ENCODE measurements at regions not wholly inside any gene's neighbourhood (a gene's known extent, or its start where the extent isn't known, plus 50 kb on each side); places are given as distances from the start of the nearest gene placed in this dataset.
"Not testable (repeated sequence)": the region's sequence is repeated elsewhere in the genome, so short reads cannot be mapped to it uniquely, and the experiment has no call there.

DNA sequence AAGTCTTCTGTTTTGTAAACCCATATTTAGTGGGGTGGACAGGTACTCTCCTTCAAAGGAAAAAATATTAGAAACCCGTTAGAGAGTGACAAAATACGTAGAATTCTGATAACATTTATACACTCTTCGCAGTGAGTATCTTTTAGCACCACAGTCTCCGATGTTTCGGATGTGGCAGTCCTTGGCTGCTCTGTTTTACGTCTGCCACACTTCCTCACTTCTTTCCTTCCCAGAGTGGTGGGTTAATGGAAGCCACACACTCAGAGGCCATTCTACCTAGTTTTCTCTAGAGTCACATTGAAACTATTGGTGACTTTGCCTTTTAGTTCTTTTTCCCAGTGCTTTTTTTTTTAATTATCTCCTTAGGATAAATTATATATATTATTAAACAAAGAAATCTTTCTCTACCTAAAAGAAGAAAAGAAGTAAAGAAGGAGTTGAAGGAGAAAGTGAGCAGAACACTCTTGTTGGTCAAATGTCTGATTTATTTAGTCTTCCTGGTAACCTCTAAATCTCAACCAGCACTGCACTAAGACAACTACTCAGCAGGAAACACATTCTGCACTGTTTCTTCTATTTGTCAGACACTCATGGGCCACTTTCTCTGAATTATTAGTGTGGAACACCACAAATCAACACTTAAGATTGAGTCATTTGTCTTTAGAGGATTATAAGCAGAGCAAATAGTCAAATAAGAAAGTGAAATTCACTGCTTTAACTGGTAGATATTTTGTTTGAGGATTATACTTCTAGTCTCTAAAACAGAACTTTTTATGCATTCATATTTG lies 451.3 kb upstream of the TMEFF2 start:
- no peak for DNase-seq (ENCODE audit: low spot score)

- DNase-seq (ENCODE audit: low spot score), result no peak
These were observed 439.8 kb upstream of the TMEFF2 start for GRCh38 chr2:192634557-192634956.

DNA sequence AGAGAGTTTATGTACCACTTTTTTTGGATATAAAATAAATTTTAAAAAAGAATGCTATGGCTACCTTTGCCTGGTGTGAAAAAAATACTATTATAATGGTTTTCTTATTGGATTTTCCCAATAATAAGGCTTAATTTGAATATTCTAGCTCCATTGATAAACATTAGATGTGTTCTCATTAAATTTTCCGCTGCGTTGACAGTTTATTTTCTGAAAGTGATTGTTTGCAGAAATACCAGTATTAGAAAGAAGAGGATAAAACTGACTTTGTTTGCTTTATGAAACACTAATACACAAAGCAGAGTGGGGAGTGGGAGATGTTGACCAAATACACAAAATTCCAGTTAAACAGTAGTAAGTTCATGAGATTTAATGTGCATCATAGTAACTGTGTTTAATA lies 433.3 kb upstream of the TMEFF2 start:
- no peak for DNase-seq (ENCODE audit: low spot score)

DNA sequence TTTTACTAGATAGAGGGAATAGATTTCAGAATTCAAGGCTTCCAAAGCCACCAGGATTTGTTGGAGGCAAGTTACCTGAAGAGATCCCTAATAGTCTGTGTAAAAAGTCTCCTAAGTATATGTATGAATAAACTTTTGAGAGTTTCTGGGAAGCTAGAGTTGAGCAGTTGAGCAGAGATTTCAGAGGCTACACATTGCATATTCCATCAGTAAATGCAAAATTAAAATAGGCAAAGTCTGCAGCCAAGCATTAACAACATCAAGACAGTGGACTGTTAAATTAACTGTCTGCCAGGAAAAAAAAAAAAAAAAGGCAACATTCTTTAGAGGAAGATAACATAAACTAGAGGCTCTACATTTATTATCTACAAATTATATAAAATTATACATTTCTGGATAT lies 420.4 kb upstream of the TMEFF2 start:
- no peak for DNase-seq (ENCODE audit: low spot score)

GRCh38 chr2:192604295-192604694 lies 409.6 kb upstream of the TMEFF2 start:
- no peak for DNase-seq (ENCODE audit: low spot score)

- not testable (repeated sequence) for DNase-seq (ENCODE audit: low spot score)
These were observed 403.9 kb upstream of the TMEFF2 start for GRCh38 chr2:192598649-192599048.

- no peak for DNase-seq (ENCODE audit: low spot score)
These were observed 398.8 kb upstream of the TMEFF2 start for GRCh38 chr2:192593561-192593960.

DNA sequence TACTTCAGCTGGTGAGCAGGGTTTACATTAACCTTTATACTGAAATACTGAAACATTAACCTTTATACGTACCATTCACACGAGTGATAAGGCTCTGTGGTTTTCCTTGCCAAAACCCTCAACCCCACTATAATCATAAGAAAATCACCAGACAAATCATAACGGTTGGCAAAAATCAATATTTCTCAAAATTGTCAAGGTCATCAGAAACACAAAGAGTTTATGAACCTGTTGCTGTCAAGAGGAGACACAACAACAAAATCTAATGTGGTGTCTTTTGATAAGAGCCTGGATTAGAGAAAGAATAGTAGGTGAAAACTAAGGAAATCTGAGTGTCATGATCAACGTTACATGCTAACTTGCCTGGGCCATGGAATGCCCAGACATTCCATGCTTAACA lies 396.9 kb upstream of the TMEFF2 start:
- DNase-seq (ENCODE audit: low spot score), result no peak

DNA sequence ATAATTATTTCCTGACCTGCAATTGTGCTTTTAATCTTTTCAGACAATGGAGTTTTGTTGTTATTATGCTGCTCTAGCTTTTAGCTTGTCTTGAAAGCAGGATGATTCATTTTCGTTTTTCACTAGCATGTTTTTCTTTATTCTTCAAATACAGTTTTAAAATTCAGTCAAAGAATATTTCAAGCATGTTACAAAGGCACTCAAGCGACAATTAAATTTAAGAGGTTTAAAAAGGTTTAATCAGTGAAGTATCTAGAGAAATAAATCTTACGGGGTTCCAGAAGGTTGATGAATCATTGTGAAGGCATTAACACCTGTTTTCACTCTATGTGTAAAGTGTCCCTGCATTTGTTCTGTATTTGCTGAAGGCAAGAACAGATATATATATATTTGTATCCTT lies 390.7 kb upstream of the TMEFF2 start:
- no peak for DNase-seq (ENCODE audit: low spot score)

DNA sequence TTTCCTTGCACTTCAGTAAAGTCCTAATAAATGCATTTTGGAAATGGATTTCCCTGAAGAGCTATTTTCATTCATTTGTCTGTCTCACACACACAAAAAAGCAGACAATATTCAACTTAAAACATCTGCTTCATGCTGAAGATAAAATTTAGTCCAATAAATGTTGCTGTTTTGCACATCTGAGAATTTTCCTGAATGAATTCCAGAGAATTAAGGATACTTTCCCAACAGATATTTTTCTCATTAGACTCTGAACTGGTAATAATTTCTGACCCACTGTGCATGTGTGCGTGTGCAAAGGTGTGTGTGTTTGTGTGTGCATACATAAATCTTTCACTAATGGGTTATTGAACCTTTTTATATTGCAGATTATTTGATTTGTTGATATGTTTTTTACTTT lies 390.2 kb upstream of the TMEFF2 start:
- no peak for DNase-seq (ENCODE audit: low spot score)

DNA sequence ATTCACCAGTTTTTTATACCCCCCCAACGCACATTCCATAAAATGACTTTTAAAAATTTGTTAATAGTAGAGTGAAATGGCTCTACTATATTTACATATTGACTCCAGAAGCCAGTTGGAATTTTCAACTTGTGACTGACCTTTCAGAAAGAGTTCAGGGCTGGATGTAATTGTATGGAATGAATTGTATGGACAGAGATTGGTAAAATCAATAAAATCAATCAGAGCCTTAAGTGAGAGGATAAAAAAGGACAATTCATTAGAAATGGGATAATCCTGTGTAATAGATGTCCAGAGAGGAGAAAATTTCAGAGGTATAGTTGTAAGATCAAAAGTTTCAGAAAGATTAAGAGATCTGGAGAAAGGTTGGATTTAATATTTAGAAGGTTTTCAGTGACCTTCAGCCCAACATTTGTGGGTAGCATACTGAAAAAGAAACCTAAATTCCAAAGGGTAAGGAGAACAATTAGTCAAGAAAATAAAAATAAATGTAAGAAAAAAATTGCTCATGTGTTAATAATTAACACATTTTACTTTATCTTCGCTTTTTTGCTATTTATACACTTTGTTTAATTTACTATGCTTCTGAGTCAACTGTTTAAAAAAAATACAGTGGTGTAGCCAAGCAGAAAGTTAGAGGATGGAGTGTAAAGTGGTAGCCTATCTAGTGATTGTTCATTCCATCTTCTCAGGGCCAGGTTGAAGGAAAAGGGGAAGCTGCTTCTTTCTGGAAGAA lies 385.4 kb upstream of the TMEFF2 start:
- no peak for DNase-seq (ENCODE audit: low spot score)

DNA sequence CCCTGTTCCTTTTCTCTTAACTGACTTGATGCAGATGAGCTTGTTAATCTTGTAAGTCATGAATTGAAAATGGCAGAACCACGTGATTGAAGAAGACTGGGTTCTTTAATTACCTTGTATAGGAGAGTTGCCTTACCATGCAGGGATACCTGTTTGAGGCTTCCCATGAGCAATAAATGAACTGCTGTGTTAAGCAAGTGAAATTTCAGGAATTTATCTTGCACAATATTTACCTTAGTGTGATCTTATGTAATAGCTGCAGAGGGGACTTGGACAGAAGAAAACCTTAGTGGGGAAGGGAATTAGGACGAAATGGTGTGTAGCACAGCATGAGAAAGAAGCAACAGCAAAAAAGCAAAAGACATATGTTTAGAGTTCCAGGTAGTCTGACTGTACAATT lies 384.0 kb upstream of the TMEFF2 start:
- no peak for DNase-seq (ENCODE audit: low spot score)

DNA sequence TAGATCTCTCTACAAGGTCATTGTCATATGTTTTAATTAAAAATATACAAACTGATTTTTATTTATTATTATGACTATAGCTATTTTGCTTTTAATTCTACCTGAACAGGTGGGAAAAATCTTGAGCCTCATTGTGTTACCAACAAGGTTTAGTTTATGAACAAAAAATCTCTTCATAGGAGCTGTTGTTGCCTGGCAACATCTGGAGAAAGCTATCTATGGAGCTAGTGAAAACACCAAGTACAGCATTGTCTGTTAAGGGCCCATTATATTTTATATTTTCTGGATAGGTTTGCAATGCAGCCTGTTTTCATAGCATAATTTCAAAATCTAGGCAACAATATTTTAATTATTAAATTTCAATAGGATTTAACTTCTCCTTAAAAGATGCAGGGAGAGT lies 383.0 kb upstream of the TMEFF2 start:
- DNase-seq (ENCODE audit: low spot score), result no peak

GRCh38 chr2:192574552-192574951 lies 379.8 kb upstream of the TMEFF2 start:
- DNase-seq (ENCODE audit: low spot score), result no peak

- DNase-seq (ENCODE audit: low spot score), result no peak
These were observed 376.9 kb upstream of the TMEFF2 start for GRCh38 chr2:192571636-192572035.

GRCh38 chr2:192570788-192571187 lies 376.1 kb upstream of the TMEFF2 start:
- DNase-seq (ENCODE audit: low spot score), result no peak

- no peak for DNase-seq (ENCODE audit: low spot score)
These were observed 372.1 kb upstream of the TMEFF2 start for GRCh38 chr2:192566863-192567262.

DNA sequence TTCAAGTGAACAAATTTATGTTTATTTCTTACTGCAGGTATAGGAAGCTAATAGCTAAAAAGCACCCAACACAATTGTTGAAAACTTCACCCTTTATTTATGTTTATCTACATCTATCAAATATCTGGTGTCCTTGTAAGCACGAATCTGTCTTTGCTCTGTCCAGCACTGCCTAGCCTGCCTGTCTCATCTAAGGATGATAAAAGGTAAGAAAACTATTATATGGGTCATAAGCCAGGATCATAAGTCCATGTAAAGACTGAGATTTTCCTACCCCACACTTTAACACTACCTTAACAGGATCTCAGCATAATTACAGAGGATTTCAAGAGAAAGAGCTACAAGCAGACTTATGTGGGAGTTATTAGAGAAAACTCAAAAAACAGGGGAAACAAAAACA lies 365.6 kb upstream of the TMEFF2 start:
- DNase-seq (ENCODE audit: low spot score), result no peak

- DNase-seq (ENCODE audit: low spot score), result no peak
These were observed 364.9 kb upstream of the TMEFF2 start for GRCh38 chr2:192559587-192559986.

DNA sequence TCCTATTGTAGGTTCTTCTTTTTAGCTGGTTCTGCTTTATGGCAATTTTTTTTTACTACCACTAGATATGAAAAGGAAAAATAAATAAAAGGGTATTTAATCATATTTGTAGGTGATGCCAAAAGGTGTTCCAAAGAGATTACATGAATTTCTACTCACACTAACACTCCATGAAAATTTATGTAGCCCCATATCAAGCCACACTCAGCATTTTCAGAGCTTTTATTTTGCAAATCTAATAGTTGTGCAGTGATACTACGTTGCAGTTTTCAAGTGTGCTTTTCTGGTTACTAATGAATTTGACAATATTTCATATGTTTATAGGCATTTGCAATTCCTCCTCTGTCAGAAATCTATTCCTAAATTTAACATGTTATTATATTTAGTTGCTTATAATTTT lies 363.9 kb upstream of the TMEFF2 start:
- no peak for DNase-seq (ENCODE audit: low spot score)

DNA sequence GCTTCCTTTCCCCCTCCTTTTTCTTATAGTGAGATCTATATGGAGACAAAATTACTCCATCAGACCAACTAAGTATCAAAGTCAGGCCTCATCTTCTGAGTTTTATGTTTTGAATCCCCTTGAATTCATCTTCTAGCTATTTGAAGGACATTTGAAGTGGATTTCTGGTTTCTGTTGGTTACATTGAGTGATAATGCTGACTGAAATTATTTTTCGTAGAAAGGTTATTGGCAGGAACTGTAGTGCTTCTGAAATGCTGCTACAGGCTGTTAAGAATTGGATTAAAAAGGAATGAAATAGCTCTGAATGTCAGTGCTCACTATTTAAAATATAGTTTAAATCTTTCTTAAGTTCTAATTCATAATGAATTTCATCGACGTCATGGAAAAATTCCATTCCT lies 361.0 kb upstream of the TMEFF2 start:
- no peak for DNase-seq (ENCODE audit: low spot score)

GRCh38 chr2:192551760-192552159 lies 357.0 kb upstream of the TMEFF2 start:
- DNase-seq (ENCODE audit: low spot score), result no peak

DNA sequence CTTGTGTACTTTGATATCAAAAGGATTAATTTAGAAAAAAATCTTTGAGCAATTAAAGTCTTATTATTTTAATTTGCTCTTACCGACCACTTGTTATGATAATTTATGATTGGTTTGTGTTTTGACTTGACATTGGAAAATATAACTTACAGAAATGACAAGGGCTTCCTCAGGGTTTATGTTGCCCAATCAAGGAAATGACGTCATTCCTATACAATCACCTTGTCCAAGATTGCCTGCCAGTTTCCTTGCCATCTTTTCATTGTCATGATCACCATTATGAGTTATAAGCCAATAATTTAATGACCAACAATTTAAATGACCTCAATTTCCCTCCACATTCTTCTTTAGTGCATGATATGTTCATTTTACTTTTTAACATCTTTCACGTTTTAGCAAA lies 351.8 kb upstream of the TMEFF2 start:
- no peak for DNase-seq (ENCODE audit: low spot score)

Measured in CD4-positive, alpha-beta T cell treated with Interleukin-6 at 100 ng/mL for 8 hours (primary cell).